Left renal cortex interstitium (tissue), 4 donors: ENCODE measurements at regions not wholly inside any gene's neighbourhood (a gene's known extent, or its start where the extent isn't known, plus 50 kb on each side); places are given as distances from the start of the nearest gene placed in this dataset.

Source experiments
- DNase-seq, 4 donors: peaks; one replicate each; pipeline ENCODE4 v3.0.0-alpha.2; 2013; ENCODE audit warnings: low read depth in 4 of 4, low spot score in 2 of 4, missing footprints in 1 of 4

- DNase-seq = no peak
Observed at GRCh38 chr1:4265836-4266235, 365.8 kb upstream of the C1orf174 start.

DNA sequence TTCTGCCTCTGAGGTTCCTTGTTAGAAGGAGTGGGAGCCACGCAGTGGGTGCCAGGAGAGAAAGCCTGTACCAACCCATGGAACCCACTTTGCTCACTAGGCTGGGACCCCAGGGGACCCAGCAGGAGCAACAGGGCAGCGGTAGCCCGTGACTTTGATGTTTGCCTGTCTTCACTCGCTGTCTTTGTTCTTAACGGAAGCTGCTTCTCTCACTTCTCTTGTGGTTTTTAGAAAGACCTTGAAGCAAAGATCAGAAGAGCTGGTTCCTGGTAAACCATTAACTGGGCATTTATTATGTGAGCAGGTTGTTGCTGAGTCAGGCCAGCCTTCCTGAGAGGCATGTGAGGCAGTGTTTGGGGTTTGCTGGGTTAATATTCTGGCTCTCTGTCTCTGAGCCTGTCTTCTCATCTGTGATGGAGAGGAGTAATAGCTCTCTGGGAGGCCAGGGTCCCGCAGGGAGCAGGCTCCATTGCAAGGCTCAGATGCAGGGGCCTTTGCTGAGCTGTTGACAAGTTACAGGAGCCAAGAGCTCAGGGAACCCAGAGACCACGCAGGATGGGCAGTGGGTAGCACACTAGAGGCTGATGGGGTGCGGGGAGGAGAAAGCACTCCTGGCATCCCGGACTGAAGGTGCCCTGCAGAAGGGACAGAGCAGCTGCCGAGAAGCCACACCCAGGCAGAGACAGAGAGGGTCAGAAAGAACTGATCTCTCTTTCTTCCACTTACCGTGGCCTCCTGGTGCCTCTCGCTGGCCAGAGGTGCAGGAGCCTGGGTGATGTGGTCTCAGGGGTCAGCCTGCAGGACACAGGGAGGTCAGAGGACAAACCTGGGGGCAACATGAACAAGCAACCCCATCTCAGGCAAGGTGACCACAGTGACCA is 367.5 kb upstream of the C1orf174 start:
- peak in 2 of 4 donors; percentile 4 to 25 for DNase-seq

DNA sequence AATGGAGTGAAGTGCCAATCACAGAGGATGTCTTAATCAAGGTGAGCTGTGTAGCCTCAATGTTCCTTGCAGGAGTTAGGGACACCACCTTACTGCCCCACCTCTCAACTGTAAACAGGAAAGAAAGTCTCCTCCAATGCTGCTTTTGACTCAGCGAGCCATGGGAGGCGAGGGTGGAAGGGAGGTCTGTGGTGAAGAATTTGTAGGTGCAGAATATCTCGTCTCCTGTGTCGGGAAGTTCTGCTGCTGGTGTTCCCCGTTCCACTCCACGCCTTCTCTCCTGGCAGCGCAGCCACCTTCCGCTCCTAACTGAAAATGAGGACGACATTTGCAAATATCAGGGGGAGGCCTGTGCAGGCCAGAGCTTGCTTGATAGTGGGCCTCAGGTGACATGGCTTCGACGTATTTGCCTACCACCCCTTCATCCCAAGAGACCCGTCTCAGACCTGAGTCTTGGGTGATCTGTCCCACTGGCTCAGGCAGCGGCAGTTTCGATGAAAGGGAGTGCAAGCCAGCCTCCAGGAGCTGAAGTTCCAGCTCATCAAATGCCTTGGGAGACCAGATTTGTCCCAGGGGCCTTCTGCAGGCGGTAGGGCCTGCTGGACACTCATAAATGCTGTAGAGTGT is 368.3 kb upstream of the C1orf174 start:
- no peak for DNase-seq

DNA sequence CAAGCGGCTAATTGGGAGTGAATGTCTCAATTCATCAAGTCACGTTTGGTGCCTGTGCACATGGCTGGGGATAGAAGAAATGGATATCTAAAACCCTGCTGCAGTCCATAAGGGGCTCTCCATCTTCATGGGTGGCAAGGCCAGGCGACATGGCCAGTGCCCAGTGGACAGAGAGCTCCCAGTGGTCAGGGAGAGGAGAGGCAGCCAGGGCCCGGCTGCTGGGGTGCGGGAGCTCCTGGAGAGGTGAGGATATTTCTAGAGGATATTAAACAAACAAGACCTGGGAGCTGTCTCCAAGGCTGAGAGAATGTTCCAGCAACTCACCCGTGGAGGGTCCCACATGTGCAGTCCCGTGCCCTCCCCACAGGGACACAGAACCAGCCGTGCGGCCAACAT is 368.8 kb upstream of the C1orf174 start:
- DNase-seq = no peak

- DNase-seq = no peak
Observed at GRCh38 chr1:4269330-4269729, 369.3 kb upstream of the C1orf174 start.

- no peak for DNase-seq
Observed at GRCh38 chr1:4269952-4270570, 370.0 kb upstream of the C1orf174 start.

DNA sequence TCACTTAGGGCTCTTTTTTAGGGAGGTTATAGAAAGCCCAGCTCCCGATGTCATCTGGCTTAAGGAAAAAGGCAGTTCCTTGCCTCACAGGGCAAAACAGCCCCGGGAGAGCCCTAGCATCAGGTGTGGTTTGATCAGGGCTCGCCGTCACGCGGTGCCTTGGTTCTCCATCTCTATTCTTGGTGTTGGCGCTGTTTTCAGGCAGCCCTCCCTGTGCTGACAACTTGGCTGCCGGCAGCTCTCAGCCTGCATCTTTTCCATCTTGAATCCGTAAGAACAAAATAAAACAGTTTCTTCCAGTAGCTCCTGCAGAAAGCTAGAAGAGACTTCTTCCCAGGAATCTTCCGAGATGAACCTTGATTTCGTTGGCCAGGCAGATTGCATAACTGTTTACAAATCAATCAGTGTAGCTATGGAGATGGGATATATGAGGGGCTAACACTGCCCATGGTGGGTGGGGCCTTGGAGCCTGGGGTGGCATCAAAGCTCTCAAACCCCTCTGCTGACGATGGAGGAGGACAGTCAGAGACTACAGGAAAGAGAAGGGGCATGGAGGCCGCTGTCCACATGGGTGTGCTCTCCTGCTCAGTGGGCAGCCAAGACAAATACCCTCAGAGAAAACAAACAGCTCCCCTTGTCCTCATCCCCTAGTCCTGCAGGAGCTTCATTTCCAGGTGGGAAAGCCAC is 370.7 kb upstream of the C1orf174 start:
- DNase-seq = no peak

GRCh38 chr1:4271338-4271998 is 371.4 kb upstream of the C1orf174 start:
- DNase-seq = no peak

GRCh38 chr1:4272568-4272967 is 372.5 kb upstream of the C1orf174 start:
- DNase-seq = no peak

DNA sequence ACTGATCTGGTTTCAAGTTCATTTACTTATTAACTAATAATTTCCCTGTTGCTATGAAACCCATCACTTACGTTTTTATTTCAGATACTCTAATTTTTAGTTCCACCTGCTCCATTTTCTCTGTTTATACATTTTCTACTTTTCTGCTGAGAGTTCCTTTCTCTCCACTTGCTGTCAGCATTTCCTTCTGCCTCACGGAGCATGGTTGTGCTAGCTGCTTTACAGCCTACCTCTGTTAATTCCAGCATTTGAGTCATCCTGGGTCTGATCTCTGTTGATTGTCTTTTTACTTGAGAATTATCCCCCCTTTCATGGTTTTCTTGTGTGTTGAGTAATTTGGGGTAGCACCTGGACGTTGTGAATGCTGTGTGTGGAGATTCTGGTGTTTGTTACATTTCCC is 373.2 kb upstream of the C1orf174 start:
- DNase-seq = no peak

DNA sequence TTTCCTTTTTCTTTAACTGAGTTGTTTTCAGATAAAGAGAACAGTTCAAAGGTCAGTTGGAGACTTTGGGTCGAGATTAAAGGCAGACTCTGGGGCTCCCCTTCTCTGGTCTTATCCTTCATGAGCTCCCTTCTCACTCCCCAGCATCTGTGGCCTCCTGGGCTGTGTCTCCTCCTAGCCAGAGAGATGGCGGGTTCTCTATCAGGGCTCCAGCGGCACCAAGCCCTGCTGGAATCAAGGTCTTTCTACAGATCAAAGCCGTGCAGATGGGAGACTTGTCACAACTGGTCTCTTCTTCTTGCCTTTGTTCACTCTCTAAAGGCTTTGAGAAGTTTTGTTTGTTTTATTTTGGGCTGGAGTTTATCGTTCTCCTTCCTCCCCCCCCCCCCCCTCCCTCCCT is 373.7 kb upstream of the C1orf174 start:
- no peak for DNase-seq

DNA sequence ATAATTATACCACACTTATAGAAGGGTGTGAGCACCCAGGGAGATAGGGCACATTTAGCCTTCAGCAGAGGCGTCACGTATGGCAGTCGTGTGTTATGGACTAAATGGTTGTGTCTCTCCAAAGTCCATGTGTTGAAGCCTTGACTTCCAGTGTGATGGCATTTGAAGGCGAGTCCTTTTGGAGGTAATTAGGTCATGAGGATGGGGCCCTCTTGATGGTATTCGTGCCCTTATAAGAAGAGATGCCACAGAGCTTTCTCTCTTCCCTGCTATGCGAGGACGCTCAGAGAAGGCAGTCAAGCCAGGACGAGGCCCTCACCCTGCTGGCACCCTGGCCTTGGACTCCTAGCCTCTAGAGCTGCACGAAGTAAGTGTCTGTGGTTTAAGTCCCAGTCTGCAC is 375.0 kb upstream of the C1orf174 start:
- no peak for DNase-seq

- no peak for DNase-seq
Observed at GRCh38 chr1:4276238-4276637, 376.2 kb upstream of the C1orf174 start.

- DNase-seq = no peak
Observed at GRCh38 chr1:4277598-4277997, 376.8 kb upstream of the AJAP1 start.

DNA sequence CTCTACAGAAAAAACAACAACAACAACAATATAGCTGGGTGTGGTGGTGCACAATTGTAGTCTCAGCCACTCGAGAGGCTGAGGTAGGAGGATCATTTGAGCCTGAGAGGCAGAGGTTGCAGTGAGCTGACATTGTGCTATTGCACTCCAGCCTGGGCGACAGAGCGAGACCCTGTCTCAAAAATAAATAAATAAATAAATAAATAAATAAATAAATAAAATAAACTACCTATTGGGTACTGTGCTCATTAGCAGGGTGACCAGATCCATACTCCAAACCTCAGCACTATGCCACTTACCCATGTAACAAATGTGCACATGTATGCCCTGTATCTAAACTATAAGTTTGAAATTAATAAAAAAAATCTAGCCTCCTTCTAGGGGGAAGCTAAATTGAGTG is 369.4 kb upstream of the AJAP1 start:
- no peak for DNase-seq

- DNase-seq = no peak
Observed at GRCh38 chr1:4292861-4293260, 361.5 kb upstream of the AJAP1 start.

DNA sequence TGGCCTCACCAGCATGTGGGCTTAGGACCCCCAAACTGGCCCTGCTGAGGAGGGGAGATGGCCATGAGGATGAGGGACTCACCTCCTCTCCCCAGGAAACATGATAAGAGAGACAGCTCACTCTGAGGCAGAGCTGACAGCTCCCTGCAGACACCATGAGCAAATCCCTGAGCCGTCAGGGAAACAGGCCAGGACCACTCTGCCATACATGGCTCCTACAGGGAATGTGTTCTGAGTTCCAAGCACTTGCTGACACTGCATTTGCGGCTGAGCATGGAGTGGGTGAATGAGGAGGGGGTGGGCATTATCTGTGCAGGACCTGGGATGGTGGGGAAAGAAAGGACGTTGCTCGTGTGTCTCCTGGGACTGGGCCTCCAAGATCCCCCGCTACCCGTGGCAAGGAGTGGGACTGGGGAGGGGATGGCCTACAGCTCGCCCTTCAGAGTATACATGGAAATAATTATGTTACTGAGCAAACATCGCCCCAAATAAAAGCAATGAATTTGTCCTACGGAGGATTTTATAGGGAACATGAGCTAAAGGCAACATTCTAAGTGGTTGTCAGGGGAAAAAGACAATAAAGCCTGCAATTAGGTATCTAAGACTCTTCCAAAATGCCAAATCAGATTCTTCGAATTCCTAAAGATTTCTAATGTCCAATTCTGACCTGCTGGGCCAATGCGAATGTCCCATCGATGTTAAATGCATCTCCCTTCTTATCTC is 355.9 kb upstream of the AJAP1 start:
- DNase-seq = no peak

- DNase-seq = no peak
Observed at GRCh38 chr1:4301007-4301406, 353.4 kb upstream of the AJAP1 start.

- no peak for DNase-seq
Observed at GRCh38 chr1:4303303-4303702, 351.1 kb upstream of the AJAP1 start.
